ENCODE measurements at regions not wholly inside any gene's neighbourhood (a gene's known extent, or its start where the extent isn't known, plus 50 kb on each side); places are given as distances from the start of the nearest gene placed in this dataset.
"Not testable (repeated sequence)": the region's sequence is repeated elsewhere in the genome, so short reads cannot be mapped to it uniquely, and the experiment has no call there.

DNA sequence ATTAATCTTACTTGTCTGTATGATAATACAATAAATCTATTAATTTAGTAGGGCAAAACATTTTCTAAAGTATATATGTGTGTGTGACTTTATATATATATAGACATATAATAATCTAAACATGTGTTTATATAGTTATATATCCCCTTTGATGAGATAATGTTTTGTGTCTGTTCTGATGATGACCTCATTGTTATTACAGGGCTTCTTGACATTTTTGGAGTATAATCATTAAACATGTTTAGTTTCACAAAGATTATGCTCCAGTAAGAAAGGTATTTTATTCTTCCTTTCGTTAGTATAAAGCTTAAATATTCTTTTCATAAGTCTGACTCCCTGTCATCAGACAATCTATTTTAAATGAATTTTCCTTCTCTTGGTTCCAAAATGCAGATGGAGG, 62.3 kb upstream of the CABCOCO1 start:
- TF ChIP-seq, protein P1, sequence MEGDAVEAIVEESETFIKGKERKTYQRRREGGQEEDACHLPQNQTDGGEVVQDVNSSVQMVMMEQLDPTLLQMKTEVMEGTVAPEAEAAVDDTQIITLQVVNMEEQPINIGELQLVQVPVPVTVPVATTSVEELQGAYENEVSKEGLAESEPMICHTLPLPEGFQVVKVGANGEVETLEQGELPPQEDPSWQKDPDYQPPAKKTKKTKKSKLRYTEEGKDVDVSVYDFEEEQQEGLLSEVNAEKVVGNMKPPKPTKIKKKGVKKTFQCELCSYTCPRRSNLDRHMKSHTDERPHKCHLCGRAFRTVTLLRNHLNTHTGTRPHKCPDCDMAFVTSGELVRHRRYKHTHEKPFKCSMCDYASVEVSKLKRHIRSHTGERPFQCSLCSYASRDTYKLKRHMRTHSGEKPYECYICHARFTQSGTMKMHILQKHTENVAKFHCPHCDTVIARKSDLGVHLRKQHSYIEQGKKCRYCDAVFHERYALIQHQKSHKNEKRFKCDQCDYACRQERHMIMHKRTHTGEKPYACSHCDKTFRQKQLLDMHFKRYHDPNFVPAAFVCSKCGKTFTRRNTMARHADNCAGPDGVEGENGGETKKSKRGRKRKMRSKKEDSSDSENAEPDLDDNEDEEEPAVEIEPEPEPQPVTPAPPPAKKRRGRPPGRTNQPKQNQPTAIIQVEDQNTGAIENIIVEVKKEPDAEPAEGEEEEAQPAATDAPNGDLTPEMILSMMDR (conservative IDR thresholded peaks at IDR 0.05; ENCODE audit: low read depth, low read length), result no peak
- DNase-seq (ENCODE audit: low read depth), result no peak
- no peak overlapping the region for H3K4me3 ChIP-seq (ENCODE audit: low read depth, low read length)

DNA sequence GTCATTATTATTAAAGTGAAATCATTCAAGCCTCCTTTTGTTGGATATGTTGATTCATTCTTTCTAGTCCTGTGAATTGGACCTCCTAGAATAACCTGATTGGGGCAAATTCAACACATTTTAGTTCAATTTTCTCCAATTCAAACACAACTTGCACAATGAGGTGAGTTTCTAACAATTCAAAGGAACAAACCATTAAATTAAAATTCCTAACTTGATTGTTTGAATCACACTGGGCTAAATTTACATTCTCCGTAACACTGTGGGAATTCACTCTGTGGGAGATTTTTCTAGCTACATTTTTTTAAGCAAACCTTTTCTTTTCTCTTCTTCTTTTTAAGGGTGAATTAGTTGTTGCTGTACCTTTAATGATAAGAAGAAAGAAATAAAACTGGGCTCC, 68.3 kb upstream of the CABCOCO1 start:
- no peak overlapping the region for H3K4me3 ChIP-seq (ENCODE audit: low read depth, low read length)
- TF ChIP-seq, protein P1 (conservative IDR thresholded peaks at IDR 0.05; ENCODE audit: low read depth, low read length), result no peak
- no peak for DNase-seq (ENCODE audit: low read depth)

DNA sequence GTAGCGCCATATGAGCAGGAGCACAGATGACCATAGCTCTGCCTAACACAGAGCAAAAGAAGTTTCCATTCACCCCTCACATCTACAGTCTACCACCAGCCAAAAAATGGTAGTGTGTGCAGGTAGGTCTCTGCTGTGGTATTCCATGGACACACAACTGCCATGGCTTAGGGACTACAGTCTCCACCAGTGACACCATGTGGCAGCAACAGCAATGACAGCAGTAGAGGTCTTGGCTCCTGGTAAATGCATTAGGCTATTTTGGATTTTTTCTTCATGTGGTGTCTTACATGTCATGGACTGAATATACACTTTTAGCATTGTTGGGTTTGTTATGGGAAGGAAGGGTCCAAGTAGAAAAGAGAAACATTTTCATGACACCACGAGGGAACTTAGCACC, 70.1 kb upstream of the CABCOCO1 start:
- H3K4me3 ChIP-seq (ENCODE audit: low read depth, low read length), result no peak overlapping the region
- no peak for DNase-seq (ENCODE audit: low read depth)
- TF ChIP-seq, protein P1 (conservative IDR thresholded peaks at IDR 0.05; ENCODE audit: low read depth, low read length), result peak; percentile 65

DNA sequence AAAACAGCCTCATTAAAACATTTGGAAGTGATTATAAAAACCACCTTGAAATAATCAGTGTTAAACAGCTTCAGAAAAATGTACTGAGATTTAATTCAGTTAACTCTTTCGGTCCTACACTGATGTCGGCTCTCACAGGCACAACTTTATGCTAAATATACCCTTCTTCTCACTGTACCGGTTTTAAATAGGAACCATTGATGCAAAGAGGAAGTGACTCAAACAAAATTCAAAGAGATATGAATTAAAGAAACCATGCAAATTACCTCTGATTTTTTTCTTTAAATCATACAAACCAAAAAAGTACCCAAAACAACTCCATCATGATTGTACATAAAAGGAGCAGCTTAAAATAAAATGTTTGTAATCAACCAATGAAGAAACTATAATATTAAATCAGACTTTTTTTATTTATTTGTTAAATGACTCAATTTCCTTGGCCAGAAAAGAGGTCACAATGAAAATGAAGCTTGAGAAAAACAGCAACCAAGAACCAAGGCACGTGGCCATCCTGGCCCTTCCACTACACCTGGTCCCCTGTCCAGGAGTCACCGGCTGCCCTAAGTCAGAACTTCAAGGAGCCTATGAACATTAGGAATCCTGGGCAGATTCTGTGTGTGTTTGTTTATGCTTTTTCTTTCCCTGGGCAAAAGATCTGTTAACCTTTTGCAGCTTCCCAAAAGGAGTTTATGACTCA, 73.0 kb upstream of the CABCOCO1 start:
- TF ChIP-seq, protein P1 (conservative IDR thresholded peaks at IDR 0.05; ENCODE audit: low read depth, low read length), result no peak
- no peak overlapping the region for H3K4me3 ChIP-seq (ENCODE audit: low read depth, low read length)

DNA sequence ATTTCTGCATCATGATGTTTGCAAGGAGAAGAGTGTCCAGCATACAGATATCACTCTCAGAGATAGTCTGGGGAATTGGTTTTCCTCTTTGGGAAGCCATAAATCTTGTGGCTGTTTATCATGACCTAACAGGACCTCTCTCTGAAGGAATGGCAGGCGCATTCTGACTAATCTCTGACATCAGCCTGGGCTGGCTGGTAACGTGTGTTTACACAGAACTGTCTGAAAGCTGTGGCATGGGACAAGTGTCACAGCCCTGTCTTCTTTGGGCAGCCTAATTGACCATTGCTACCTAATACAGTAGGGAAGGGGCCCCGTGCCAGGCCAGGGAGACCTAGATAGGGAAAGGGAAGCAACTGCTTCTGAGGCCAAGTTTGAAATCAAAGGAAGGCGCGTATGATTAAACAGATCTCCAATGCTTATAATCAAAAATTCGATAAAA, 73.9 kb upstream of the CABCOCO1 start:
- no peak for DNase-seq (ENCODE audit: low read depth)
- TF ChIP-seq, protein P1 (conservative IDR thresholded peaks at IDR 0.05; ENCODE audit: low read depth, low read length), result no peak
- no peak overlapping the region for H3K4me3 ChIP-seq (ENCODE audit: low read depth, low read length)

More for the DNA sequence above, 73.0 kb upstream of the CABCOCO1 start:
- no peak for DNase-seq (ENCODE audit: low read depth)

DNA sequence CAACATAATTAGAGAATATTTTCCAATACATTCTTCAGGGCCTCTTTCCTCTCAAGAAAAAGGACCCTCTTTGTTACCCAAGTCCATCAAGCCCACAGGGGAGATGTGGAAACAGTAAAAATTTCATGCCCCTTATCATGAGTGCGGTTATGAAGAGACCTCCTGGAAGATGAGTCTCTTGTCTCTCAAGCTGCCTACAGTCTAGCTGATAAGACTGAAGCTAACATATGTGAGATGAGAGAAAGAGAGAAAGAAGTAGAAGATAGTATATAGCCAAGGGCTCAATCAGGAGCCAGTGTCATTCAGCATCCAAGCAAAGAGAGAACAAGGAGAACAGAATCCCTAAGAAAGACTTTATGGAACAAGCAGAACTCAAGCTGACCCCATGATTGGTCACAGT, 75.9 kb upstream of the CABCOCO1 start:
- no peak overlapping the region for H3K4me3 ChIP-seq (ENCODE audit: low read depth, low read length)
- no peak for DNase-seq (ENCODE audit: low read depth)
- TF ChIP-seq, protein P1 (conservative IDR thresholded peaks at IDR 0.05; ENCODE audit: low read depth, low read length), result no peak

DNA sequence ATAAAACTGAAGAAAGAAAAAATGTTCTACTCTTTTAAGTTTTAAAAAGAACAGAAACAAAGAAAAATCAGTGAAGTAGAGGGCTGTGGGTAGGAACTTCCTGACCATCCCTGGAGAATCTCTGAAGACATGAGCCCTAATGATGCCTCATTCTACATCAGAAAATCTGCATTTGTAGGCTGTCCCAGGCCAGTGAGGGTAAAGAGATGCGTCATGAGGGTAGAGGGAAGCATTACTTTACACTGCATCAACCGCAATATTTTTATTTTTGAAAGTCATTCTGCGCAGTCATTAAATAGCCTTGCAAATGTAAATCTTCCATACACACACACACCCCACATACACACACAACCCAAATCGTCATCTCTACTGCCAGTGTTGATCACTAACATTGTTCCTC, 82.1 kb upstream of the CABCOCO1 start:
- TF ChIP-seq, protein P1 (conservative IDR thresholded peaks at IDR 0.05; ENCODE audit: low read depth, low read length), result no peak
- no peak for DNase-seq (ENCODE audit: low read depth)
- no peak overlapping the region for H3K4me3 ChIP-seq (ENCODE audit: low read depth, low read length)

DNA sequence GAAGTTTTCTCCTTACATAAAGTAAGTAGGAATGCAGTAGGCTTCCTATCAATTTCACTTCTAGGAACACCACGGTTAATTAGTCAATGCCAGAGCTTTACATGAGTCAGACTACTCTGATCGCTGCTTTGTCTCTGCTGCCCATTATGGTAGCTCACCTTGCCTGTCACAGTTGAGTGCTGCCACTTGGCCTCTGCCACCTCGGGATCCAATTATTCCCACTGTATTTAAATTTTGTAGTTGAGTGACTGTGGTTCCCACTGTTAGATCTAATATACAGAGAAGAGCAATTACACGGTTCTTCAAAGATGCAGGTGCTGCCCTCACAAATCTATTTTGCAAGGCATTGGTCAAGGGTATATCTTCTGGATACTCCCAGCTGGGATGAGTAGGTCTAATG, 92.5 kb upstream of the CABCOCO1 start:
- not testable (repeated sequence) for DNase-seq (ENCODE audit: low read depth)

More for the DNA sequence above, 92.5 kb upstream of the CABCOCO1 start:
- H3K4me3 ChIP-seq (ENCODE audit: low read depth, low read length), result not testable (repeated sequence)

Measured in epithelial cell of proximal tubule (primary cell).